ENCODE measurements at regions not wholly inside any gene's neighbourhood (a gene's known extent, or its start where the extent isn't known, plus 50 kb on each side); places are given as distances from the start of the nearest gene placed in this dataset.
A peak's percentile ranks its signal among the peaks of the same experiment; 100 is the strongest.

- TF ChIP-seq ETS1 (IDR thresholded peaks at IDR 0.05) (no peak), CREB1 (CRISPR knock-in tag; IDR thresholded peaks at IDR 0.05; ENCODE audit: low read depth) (no peak), EZH2phosphoT487 (IDR thresholded peaks at IDR 0.05; ENCODE audit: unreplicated experiment) (no peak), JUNB (IDR thresholded peaks at IDR 0.05; ENCODE audit: unreplicated experiment) (no peak)
These were observed 133.5 kb downstream of the FAM124B start (continued) for GRCh38 chr2:224268441-224268840.

GRCh38 chr2:224264259-224264658 is 137.6 kb downstream of the FAM124B start:
- Histone ChIP-seq H3K27me3 (ENCODE audit: insufficient read depth) (no peaks in the 10 kb centered on the region), H2AFZ (peak overlapping the region; percentile 34), H3F3A (replicated peaks; ENCODE audit: low read depth) (no peaks in the 10 kb centered on the region), H3K79me2 (replicated peaks; ENCODE audit: insufficient read depth) (no peaks in the 10 kb centered on the region), H3K4me1 (ENCODE audit: insufficient read depth) (peaks cover 14% of the 10 kb centered on the region), H3K4me2 (peak overlapping the region; percentile 37; the same call in 1 of the 2 replicates), H4K20me1 (replicated peaks; ENCODE audit: insufficient read depth) (no peaks in the 10 kb centered on the region), H3K4me3 (no peak overlapping the region), H3K27ac (ENCODE audit: low read depth) (no peak overlapping the region), H3K36me3 (ENCODE audit: insufficient read depth) (no peaks in the 10 kb centered on the region), H3K9me2 (ENCODE audit: insufficient read depth) (no peaks in the 10 kb centered on the region)
- no peaks in the 10 kb centered on the region for H3K9me3 Mint-ChIP-seq
- peak; percentile 19 for DNase-seq (ENCODE audit: low spot score)
- no peaks in the 10 kb centered on the region for H3K36me3 Mint-ChIP-seq (ENCODE audit: low read depth)
- H3K27ac Mint-ChIP-seq, result no peak overlapping the region
- ATAC-seq, result 0 out of 3 replicates have a peak, but pooled peaks have one; percentile 28
- H3K4me3 Mint-ChIP-seq, result no peak overlapping the region
- no peaks in the 10 kb centered on the region for H3K27me3 Mint-ChIP-seq (ENCODE audit: insufficient read depth, low read depth, poor library complexity)
- peaks cover 14% of the 10 kb centered on the region for H3K4me1 Mint-ChIP-seq
- TF ChIP-seq JUNB (IDR thresholded peaks at IDR 0.05; ENCODE audit: unreplicated experiment), result no peak
- TF ChIP-seq ZNF331 (CRISPR knock-in tag; IDR thresholded peaks at IDR 0.05; ENCODE audit: low read depth), result no peak
- no peak for TF ChIP-seq STAT1 (IDR thresholded peaks at IDR 0.05; ENCODE audit: unreplicated experiment)
- no peak for TF ChIP-seq ZNF114 (CRISPR knock-in tag; IDR thresholded peaks at IDR 0.05)
- no peak for TF ChIP-seq ZNF462 (CRISPR knock-in tag; IDR thresholded peaks at IDR 0.05)
- no peak for TF ChIP-seq CTCF (conservative IDR thresholded peaks at IDR 0.05; ENCODE audit: low read depth in 2 of 2)
- no peak for TF ChIP-seq ETS1 (IDR thresholded peaks at IDR 0.05)
- no peak for TF ChIP-seq EZH2phosphoT487 (IDR thresholded peaks at IDR 0.05; ENCODE audit: unreplicated experiment)
- TF ChIP-seq REST (IDR thresholded peaks at IDR 0.05; ENCODE audit: unreplicated experiment), result no peak
- TF ChIP-seq EZH2 (IDR thresholded peaks at IDR 0.05; ENCODE audit: low read depth, unreplicated experiment), result no peak
- no peak for TF ChIP-seq CREB1 (CRISPR knock-in tag; IDR thresholded peaks at IDR 0.05; ENCODE audit: low read depth)
